PC-9 (cell line): ENCODE measurements at regions not wholly inside any gene's neighbourhood (a gene's known extent, or its start where the extent isn't known, plus 50 kb on each side); places are given as distances from the start of the nearest gene placed in this dataset.

Source experiments
- BruUV-seq: library from RNA; stranded (reverse); fragments of 400-500 nt; replicated peaks from 2 replicates; lab custom pipeline; 2021; lab: Mats Ljungman, UMichigan
- CTCF ChIA-PET: fragments of 300-600 bp; sonication (Branson Sonifier 250); formaldehyde crosslinking; loops from one replicate; lab custom pipeline; 2022; ENCODE audit warnings: antibody characterized with exemption; lab: Charles Lee
- POLR2A ChIA-PET: fragments of 300-600 bp; sonication (Branson Sonifier 250); formaldehyde crosslinking; loops from one replicate; lab custom pipeline; 2022; ENCODE audit warnings: antibody characterized with exemption; ENCODE audit not compliant: unreplicated experiment; lab: Charles Lee
- DNase-seq, 2 experiments: peaks; one replicate each; pipeline versions ENCODE4 v3.0.0 to v3.0.0-alpha.2; 2015 to 2022; ENCODE audit warnings: mixed read lengths in 1 of 2
- H2AFZ ChIP-seq: fragments of 200-600 bp; sonication (generic); 2 replicates; pipeline ENCODE4 v1.8.1; 2017; ENCODE audit warnings: antibody characterized with exemption
- H3F3A ChIP-seq: fragments of 200-600 bp; sonication (generic); 2 replicates; pipeline ENCODE4 v1.8.1; 2017; ENCODE audit warnings: antibody characterized with exemption, mild to moderate bottlenecking, low read depth; ENCODE audit not compliant: insufficient read depth
- H3K27ac ChIP-seq: fragments of 200-600 bp; sonication (generic); 2 replicates; pipeline ENCODE4 v1.6.1; 2016; ENCODE audit warnings: mixed run types
- H3K27me3 ChIP-seq: fragments of 200-600 bp; sonication (generic); 2 replicates; pipeline ENCODE4 v1.6.1; 2016; ENCODE audit warnings: low read depth, mixed run types; ENCODE audit not compliant: insufficient read depth
- H3K36me3 ChIP-seq: fragments of 200-600 bp; sonication (generic); 2 replicates; pipeline ENCODE4 v1.6.1; 2016; ENCODE audit warnings: low read depth, mixed run types
- H3K4me1 ChIP-seq: fragments of 200-600 bp; sonication (generic); replicated peaks from 2 replicates; pipeline ENCODE4 v1.6.1; 2016; ENCODE audit warnings: mixed run types; ENCODE audit not compliant: insufficient read depth
- H3K4me2 ChIP-seq: fragments of 200-600 bp; sonication (generic); 2 replicates; pipeline ENCODE4 v1.6.1; 2017; ENCODE audit warnings: mixed run types
- H3K4me3 ChIP-seq: fragments of 200-600 bp; sonication (generic); 2 replicates; pipeline ENCODE4 v1.6.1; 2016; ENCODE audit warnings: mixed run types
- H3K79me2 ChIP-seq: fragments of 200-600 bp; sonication (generic); 2 replicates; pipeline ENCODE4 v1.6.1; 2017; ENCODE audit warnings: low read depth, mixed run types
- H3K9me2 ChIP-seq: fragments of 200-600 bp; sonication (generic); 2 replicates; pipeline ENCODE4 v1.8.1; 2017; ENCODE audit warnings: mild to moderate bottlenecking; ENCODE audit not compliant: insufficient read depth
- H3K9me3 ChIP-seq: fragments of 200-600 bp; sonication (generic); 2 replicates; pipeline ENCODE4 v1.8.1; 2016; ENCODE audit warnings: low read depth; ENCODE audit not compliant: insufficient read depth
- H4K20me1 ChIP-seq: fragments of 200-600 bp; sonication (generic); 2 replicates; pipeline ENCODE4 v1.8.1; 2017; ENCODE audit not compliant: insufficient read depth
- EZH2 ChIP-seq: fragments of 200-600 bp; sonication (generic); IDR thresholded peaks from 2 replicates; pipeline ENCODE4 v1.8.0; 2017; ENCODE audit warnings: antibody characterized with exemption, low read depth
- intact Hi-C: fragments of 100-400 bp; cut with micrococcal nuclease; formaldehyde crosslinking; loops from one replicate; pipeline ENCODE4 v1.10.0; 2022; ENCODE audit not compliant: unreplicated experiment
- TF ChIP-seq, protein P1 (sequence below): fragments of 200-600 bp; sonication (generic); conservative IDR thresholded peaks from 2 replicates; pipeline ENCODE4 v1.6.1; 2017; ENCODE audit warnings: mixed run types, antibody characterized with exemption, mild to moderate bottlenecking, moderate library complexity

GRCh38 chr3:152760591-152760990 is 74.3 kb upstream of the P2RY1 start:
- TF ChIP-seq, protein P1, sequence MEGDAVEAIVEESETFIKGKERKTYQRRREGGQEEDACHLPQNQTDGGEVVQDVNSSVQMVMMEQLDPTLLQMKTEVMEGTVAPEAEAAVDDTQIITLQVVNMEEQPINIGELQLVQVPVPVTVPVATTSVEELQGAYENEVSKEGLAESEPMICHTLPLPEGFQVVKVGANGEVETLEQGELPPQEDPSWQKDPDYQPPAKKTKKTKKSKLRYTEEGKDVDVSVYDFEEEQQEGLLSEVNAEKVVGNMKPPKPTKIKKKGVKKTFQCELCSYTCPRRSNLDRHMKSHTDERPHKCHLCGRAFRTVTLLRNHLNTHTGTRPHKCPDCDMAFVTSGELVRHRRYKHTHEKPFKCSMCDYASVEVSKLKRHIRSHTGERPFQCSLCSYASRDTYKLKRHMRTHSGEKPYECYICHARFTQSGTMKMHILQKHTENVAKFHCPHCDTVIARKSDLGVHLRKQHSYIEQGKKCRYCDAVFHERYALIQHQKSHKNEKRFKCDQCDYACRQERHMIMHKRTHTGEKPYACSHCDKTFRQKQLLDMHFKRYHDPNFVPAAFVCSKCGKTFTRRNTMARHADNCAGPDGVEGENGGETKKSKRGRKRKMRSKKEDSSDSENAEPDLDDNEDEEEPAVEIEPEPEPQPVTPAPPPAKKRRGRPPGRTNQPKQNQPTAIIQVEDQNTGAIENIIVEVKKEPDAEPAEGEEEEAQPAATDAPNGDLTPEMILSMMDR: no peak
- no peak for TF ChIP-seq EZH2
- Histone ChIP-seq H3K9me3 (no peaks in the 10 kb centered on the region), H3F3A (no peaks in the 10 kb centered on the region), H2AFZ (no peak overlapping the region), H3K9me2 (peaks cover 8% of the 10 kb centered on the region; the same call in 1 of the 2 replicates), H3K4me1 (no peaks in the 10 kb centered on the region), H3K27me3 (no peaks in the 10 kb centered on the region), H3K36me3 (no peaks in the 10 kb centered on the region), H3K79me2 (no peaks in the 10 kb centered on the region), H3K4me3 (no peak overlapping the region), H3K4me2 (no peak overlapping the region), H3K27ac (no peak overlapping the region), H4K20me1 (no peaks in the 10 kb centered on the region)
- ChIA-PET POLR2A (no interaction called here), CTCF (no interaction called here)
- no peak for DNase-seq
- BruUV-seq: no TSS peak
- intact Hi-C loops: no loop called here

- no peak overlapping the region for H2AFZ ChIP-seq
- no TSS peak for BruUV-seq
- H3K4me3 ChIP-seq: no peak overlapping the region
- no peaks in the 10 kb centered on the region for H4K20me1 ChIP-seq
- no peak overlapping the region for H3K4me2 ChIP-seq
- H3K27me3 ChIP-seq: no peaks in the 10 kb centered on the region
- no peaks in the 10 kb centered on the region for H3K36me3 ChIP-seq
- TF ChIP-seq, protein P1: no peak
- no peak for TF ChIP-seq EZH2
- POLR2A ChIA-PET: no interaction called here
- no peak overlapping the region for H3K27ac ChIP-seq
- no peaks in the 10 kb centered on the region for H3F3A ChIP-seq
- DNase-seq: no peak
- no peaks in the 10 kb centered on the region for H3K79me2 ChIP-seq
- H3K9me3 ChIP-seq: no peaks in the 10 kb centered on the region; the same call in 1 of the 2 replicates
- CTCF ChIA-PET: no interaction called here
- no peaks in the 10 kb centered on the region for H3K4me1 ChIP-seq
- intact Hi-C loops: no loop called here
- no peaks in the 10 kb centered on the region; the same call in 1 of the 2 replicates for H3K9me2 ChIP-seq
Observed at GRCh38 chr3:152768478-152768877, 66.5 kb upstream of the P2RY1 start.

DNA sequence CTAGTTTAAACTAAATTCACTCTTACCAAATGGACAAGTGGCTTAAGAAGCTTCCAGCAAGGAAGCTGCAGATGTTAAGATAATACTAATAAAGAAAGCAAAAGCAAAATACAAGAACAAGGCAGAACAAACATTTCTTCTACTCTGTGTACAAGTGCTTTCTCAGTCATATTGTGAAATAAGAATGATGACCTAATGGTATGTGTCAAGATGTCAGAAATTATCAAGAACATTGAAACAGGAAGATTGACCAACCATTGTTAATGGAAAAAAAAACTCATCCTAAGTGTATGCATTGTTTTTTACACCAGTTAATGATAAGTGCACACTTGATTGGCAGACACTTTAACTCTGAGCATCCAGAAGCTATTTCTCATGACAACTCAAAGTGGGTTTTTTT is 65.4 kb upstream of the P2RY1 start:
- no peak overlapping the region for H3K4me3 ChIP-seq
- H3K79me2 ChIP-seq: no peaks in the 10 kb centered on the region
- BruUV-seq: no TSS peak
- no peaks in the 10 kb centered on the region for H4K20me1 ChIP-seq
- H3F3A ChIP-seq: no peaks in the 10 kb centered on the region
- intact Hi-C loops: no loop called here
- no peak overlapping the region for H2AFZ ChIP-seq
- ChIA-PET CTCF (no interaction called here), POLR2A (no interaction called here)
- no peak overlapping the region for H3K27ac ChIP-seq
- H3K9me2 ChIP-seq: no peaks in the 10 kb centered on the region; the same call in 1 of the 2 replicates
- H3K4me2 ChIP-seq: no peak overlapping the region
- TF ChIP-seq, protein P1: no peak
- TF ChIP-seq EZH2: no peak
- H3K27me3 ChIP-seq: no peaks in the 10 kb centered on the region
- H3K4me1 ChIP-seq: no peaks in the 10 kb centered on the region
- H3K9me3 ChIP-seq: no peaks in the 10 kb centered on the region; the same call in 1 of the 2 replicates
- no peak for DNase-seq
- no peaks in the 10 kb centered on the region for H3K36me3 ChIP-seq
